SH-SY5Y (cell line): ENCODE measurements at regions not wholly inside any gene's neighbourhood (a gene's known extent, or its start where the extent isn't known, plus 50 kb on each side); places are given as distances from the start of the nearest gene placed in this dataset.

ENCODE experiments used
- GATA2 ChIP-seq: IDR thresholded peaks from 2 replicates; pipeline ENCODE4 v1.6.1; 2011; ENCODE audit warnings: mild to moderate bottlenecking, low read depth, low read length
- GATA3 ChIP-seq: IDR thresholded peaks from 2 replicates; pipeline ENCODE4 v1.6.1; 2011; ENCODE audit warnings: low read depth, mild to moderate bottlenecking, low read length, moderate library complexity

GRCh38 chr9:88898039-88898720 lies 93.1 kb upstream of the S1PR3 start:
- no peak for TF ChIP-seq GATA3
- no peak for TF ChIP-seq GATA2

- TF ChIP-seq GATA2: no peak
- TF ChIP-seq GATA3: no peak
Observed at GRCh38 chr9:88905506-88905905, 85.8 kb upstream of the S1PR3 start.

GRCh38 chr9:88915916-88916315 lies 75.4 kb upstream of the S1PR3 start:
- TF ChIP-seq GATA2: no peak
- no peak for TF ChIP-seq GATA3

GRCh38 chr9:88916894-88917293 lies 74.4 kb upstream of the S1PR3 start:
- no peak for TF ChIP-seq GATA2
- TF ChIP-seq GATA3: no peak

- TF ChIP-seq GATA3 (no peak), GATA2 (no peak)
Observed at GRCh38 chr9:88917375-88917774, 73.9 kb upstream of the S1PR3 start.

- TF ChIP-seq GATA2: no peak
- TF ChIP-seq GATA3: no peak
Observed at GRCh38 chr9:88920645-88921044, 70.6 kb upstream of the S1PR3 start.

- TF ChIP-seq GATA3 (no peak), GATA2 (no peak)
Observed at GRCh38 chr9:88922091-88922490, 69.2 kb upstream of the S1PR3 start.

- TF ChIP-seq GATA3 (no peak), GATA2 (no peak)
Observed at GRCh38 chr9:88923092-88923491, 68.2 kb upstream of the S1PR3 start.

- TF ChIP-seq GATA2: no peak
- TF ChIP-seq GATA3: no peak
Observed at GRCh38 chr9:88923653-88924288, 67.5 kb upstream of the S1PR3 start.

- TF ChIP-seq GATA3 (no peak), GATA2 (no peak)
Observed at GRCh38 chr9:88925481-88925880, 65.8 kb upstream of the S1PR3 start.

- TF ChIP-seq GATA3 (no peak), GATA2 (no peak)
Observed at GRCh38 chr9:88926781-88927505, 64.3 kb upstream of the S1PR3 start.

- TF ChIP-seq GATA3 (no peak), GATA2 (no peak)
Observed at GRCh38 chr9:88927510-88927909, 63.8 kb upstream of the S1PR3 start.

- no peak for TF ChIP-seq GATA2
- no peak for TF ChIP-seq GATA3
Observed at GRCh38 chr9:88930716-88931115, 60.6 kb upstream of the S1PR3 start.

GRCh38 chr9:88932766-88933165 lies 58.5 kb upstream of the S1PR3 start:
- TF ChIP-seq GATA2: no peak
- TF ChIP-seq GATA3: no peak

- TF ChIP-seq GATA3 (no peak), GATA2 (no peak)
Observed at GRCh38 chr9:88933607-88934379, 57.5 kb upstream of the S1PR3 start.
